H9 (cell line): ENCODE measurements at regions not wholly inside any gene's neighbourhood (a gene's known extent, or its start where the extent isn't known, plus 50 kb on each side); places are given as distances from the start of the nearest gene placed in this dataset.
"Not testable (repeated sequence)": the region's sequence is repeated elsewhere in the genome, so short reads cannot be mapped to it uniquely, and the experiment has no call there.

Experiments
- DNase-seq: peaks from one replicate; pipeline ENCODE4 v3.0.0-alpha.2; 2017
- H2AFZ ChIP-seq: one replicate; pipeline ENCODE4 v1.6.1; 2013; ENCODE audit warnings: mild to moderate bottlenecking, low read length, control low read depth, moderate library complexity
- H2AK5ac ChIP-seq: 2 replicates; pipeline ENCODE4 v1.6.1; 2013; ENCODE audit warnings: low read length, control low read depth, mixed read lengths; ENCODE audit not compliant: insufficient read length
- H2BK120ac ChIP-seq: one replicate; pipeline ENCODE4 v1.6.1; 2013; ENCODE audit warnings: low read depth, mild to moderate bottlenecking, low read length, control low read depth, inconsistent platforms; ENCODE audit not compliant: poor library complexity, severe bottlenecking
- H2BK12ac ChIP-seq: 2 replicates; pipeline ENCODE4 v1.6.1; 2013; ENCODE audit warnings: low read length, control low read depth, mixed read lengths, low read depth; ENCODE audit not compliant: insufficient read length
- H2BK15ac ChIP-seq: 2 replicates; pipeline ENCODE4 v1.6.1; 2013; ENCODE audit warnings: low read depth, low read length, control low read depth
- H2BK20ac ChIP-seq: one replicate; pipeline ENCODE4 v1.6.1; 2013; ENCODE audit warnings: low read depth, mild to moderate bottlenecking, low read length, control low read depth, inconsistent platforms; ENCODE audit not compliant: poor library complexity, severe bottlenecking
- H2BK5ac ChIP-seq: 2 replicates; pipeline ENCODE4 v1.6.1; 2013; ENCODE audit warnings: low read length, control low read depth, mixed read lengths; ENCODE audit not compliant: insufficient read length
- H3K14ac ChIP-seq: 2 replicates; pipeline ENCODE4 v1.6.1; 2013; ENCODE audit warnings: low read length, control low read depth; ENCODE audit not compliant: insufficient read depth
- H3K18ac ChIP-seq: 2 replicates; pipeline ENCODE4 v1.6.1; 2013; ENCODE audit warnings: low read depth, mild to moderate bottlenecking, mixed read lengths, low read length, control low read depth; ENCODE audit not compliant: insufficient read length
- H3K23ac ChIP-seq: 2 replicates; pipeline ENCODE4 v1.6.1; 2013; ENCODE audit warnings: low read length, control low read depth, mixed read lengths, low read depth; ENCODE audit not compliant: insufficient read length
- H3K23me2 ChIP-seq: 2 replicates; pipeline ENCODE4 v1.6.1; 2013; ENCODE audit warnings: low read depth, mild to moderate bottlenecking, mixed read lengths, low read length, control low read depth; ENCODE audit not compliant: insufficient read length, poor library complexity, severe bottlenecking
- H3K27ac ChIP-seq: 2 replicates; pipeline ENCODE4 v1.5.1; 2013; ENCODE audit warnings: low read length, control low read depth, mixed read lengths, low read depth; ENCODE audit not compliant: insufficient read length
- H3K27me3 ChIP-seq: 2 replicates; pipeline ENCODE4 v1.6.1; 2013; ENCODE audit warnings: low read length, control low read depth, inconsistent platforms; ENCODE audit not compliant: insufficient read depth
- H3K4ac ChIP-seq: 2 replicates; pipeline ENCODE4 v1.6.1; 2013; ENCODE audit warnings: low read depth, mild to moderate bottlenecking, control low read depth, inconsistent platforms, low read length, moderate library complexity
- H3K4me1 ChIP-seq: 2 replicates; pipeline ENCODE4 v1.6.1; 2013; ENCODE audit warnings: low read length, control low read depth, inconsistent platforms; ENCODE audit not compliant: insufficient read depth
- H3K4me2 ChIP-seq: 2 replicates; pipeline ENCODE4 v1.6.1; 2013; ENCODE audit warnings: low read length, control low read depth, mixed read lengths; ENCODE audit not compliant: insufficient read length, insufficient read depth
- H3K56ac ChIP-seq: 2 replicates; pipeline ENCODE4 v1.6.1; 2013; ENCODE audit warnings: low read depth, mild to moderate bottlenecking, mixed read lengths, low read length, control low read depth; ENCODE audit not compliant: insufficient read length
- H3K79me1 ChIP-seq: 2 replicates; pipeline ENCODE4 v1.6.1; 2013; ENCODE audit warnings: low read depth, mild to moderate bottlenecking, moderate library complexity, low read length, control low read depth, inconsistent platforms; ENCODE audit not compliant: insufficient read depth, poor library complexity, severe bottlenecking
- H3K79me2 ChIP-seq: 2 replicates; pipeline ENCODE4 v1.6.1; 2013; ENCODE audit warnings: low read length, control low read depth, inconsistent platforms; ENCODE audit not compliant: insufficient read depth
- H3K9ac ChIP-seq: 2 replicates; pipeline ENCODE4 v1.6.1; 2013; ENCODE audit warnings: low read length, control low read depth, mixed read lengths; ENCODE audit not compliant: insufficient read length; ENCODE audit errors: extremely low read depth
- H3K9me3 ChIP-seq: one replicate; pipeline ENCODE4 v1.6.1; 2013; ENCODE audit warnings: low read depth, low read length, inconsistent platforms; ENCODE audit not compliant: control insufficient read depth
- H3T11ph ChIP-seq: one replicate; pipeline ENCODE4 v1.6.1; 2013; ENCODE audit warnings: mild to moderate bottlenecking, low read length, control low read depth, inconsistent platforms
- H4K20me1 ChIP-seq: one replicate; pipeline ENCODE4 v1.6.1; 2013; ENCODE audit not compliant: control insufficient read depth, insufficient read length, insufficient read depth
- H4K5ac ChIP-seq: 2 replicates; pipeline ENCODE4 v1.6.1; 2013; ENCODE audit warnings: low read depth, mild to moderate bottlenecking, mixed read lengths, low read length, control low read depth; ENCODE audit not compliant: insufficient read length
- H4K8ac ChIP-seq: replicated peaks from 2 replicates; pipeline ENCODE4 v1.6.1; 2013; ENCODE audit warnings: low read length, control low read depth, mixed read lengths, low read depth; ENCODE audit not compliant: insufficient read length
- H4K91ac ChIP-seq: 2 replicates; pipeline ENCODE4 v1.6.1; 2013; ENCODE audit warnings: low read depth, mild to moderate bottlenecking, moderate library complexity, mixed read lengths, low read length, control low read depth; ENCODE audit not compliant: insufficient read length
- H3K27ac Mint-ChIP-seq, 3 experiments: 2 replicates in 2 of 3; 3 replicates in 1 of 3; pipeline ENCODE4 v1.8.0; 2020 to 2021; ENCODE audit warnings: mixed read lengths in 3 of 3, mild to moderate bottlenecking in 1 of 3, moderate library complexity in 1 of 3
- H3K27me3 Mint-ChIP-seq: 2 replicates; pipeline ENCODE4 v1.8.0; 2021; ENCODE audit warnings: low read depth, mild to moderate bottlenecking, moderate library complexity, mixed read lengths
- H3K36me3 Mint-ChIP-seq, 3 experiments: 2 replicates in 2 of 3; 3 replicates in 1 of 3; pipeline ENCODE4 v1.8.0; 2020 to 2021; ENCODE audit warnings: low read depth in 3 of 3, mixed read lengths in 3 of 3; ENCODE audit not compliant: insufficient read depth in 1 of 3
- H3K4me1 Mint-ChIP-seq, 2 experiments: 2 replicates each; pipeline ENCODE4 v1.8.0; 2020; ENCODE audit warnings: mixed read lengths in 2 of 2
- H3K4me3 Mint-ChIP-seq, 2 experiments: 2 replicates in 1 of 2; 3 replicates in 1 of 2; pipeline ENCODE4 v1.8.0; 2020 to 2021; ENCODE audit warnings: mild to moderate bottlenecking in 2 of 2, mixed read lengths in 2 of 2, moderate library complexity in 1 of 2
- H3K9me3 Mint-ChIP-seq, 2 experiments: 2 replicates in 1 of 2; 3 replicates in 1 of 2; pipeline ENCODE4 v1.8.0; 2020; ENCODE audit warnings: mild to moderate bottlenecking in 2 of 2, mixed read lengths in 2 of 2, moderate library complexity in 1 of 2
- WGBS: extraction: QIAGEN DNeasy Blood & Tissue Kit; methylation state at CpG from one replicate; pipeline ENCODE4 v1.1.7; 2013; ENCODE audit warnings: missing lambda C conversion rate, low lambda C conversion rate, mixed read lengths; ENCODE audit not compliant: insufficient read length; ENCODE audit errors: extremely low coverage; 5-methylcytosine and 5-hydroxymethylcytosine counted together
- TF ChIP-seq, protein P1 (sequence below): fragments of 200-600 bp; sonication (generic); conservative IDR thresholded peaks from 3 replicates; pipeline ENCODE4 v1.8.0; 2021; ENCODE audit warnings: antibody characterized with exemption, mild to moderate bottlenecking

DNA sequence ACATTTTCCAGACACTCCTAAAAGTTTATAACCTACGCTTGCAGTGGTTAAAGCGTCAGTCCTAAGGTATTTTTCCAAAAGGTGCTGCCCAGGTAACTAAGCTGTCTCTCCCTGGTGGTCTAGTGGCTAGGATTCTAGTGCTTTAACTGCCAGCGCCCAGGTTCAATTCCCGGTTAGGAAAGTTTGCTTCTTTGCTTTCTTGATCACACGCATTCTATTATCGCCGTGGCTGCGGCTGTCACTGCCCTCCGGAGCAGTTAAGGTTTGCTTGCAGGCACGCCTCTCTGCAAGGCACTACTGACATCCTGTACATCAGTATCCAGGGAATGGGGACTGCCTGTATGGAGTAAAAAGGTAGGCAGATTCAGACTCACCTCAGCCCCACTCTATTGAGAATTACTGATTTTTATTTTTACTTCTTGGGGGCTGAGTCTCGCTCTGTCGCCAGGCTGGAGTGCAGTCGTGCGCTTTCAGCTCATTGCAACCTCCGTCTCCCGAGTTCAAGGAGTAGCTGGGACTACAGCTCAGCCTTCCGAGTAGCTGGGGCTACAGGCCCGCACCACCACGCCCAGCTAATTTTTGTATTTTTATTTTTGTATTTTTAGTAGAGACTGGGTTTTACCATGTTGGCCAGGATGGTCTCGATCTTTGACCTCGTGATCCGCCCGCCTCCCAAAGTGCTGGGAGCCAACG is 53.2 kb upstream of the CFAP126 start:
- Histone ChIP-seq H2BK20ac (no peak overlapping the region), H3K23ac (no peak overlapping the region), H3K18ac (no peak overlapping the region), H4K91ac (no peak overlapping the region), H4K20me1 (no peaks in the 10 kb centered on the region), H2AFZ (no peak overlapping the region), H3K4ac (no peak overlapping the region), H3K27me3 (no peaks in the 10 kb centered on the region), H2BK120ac (no peak overlapping the region), H2BK15ac (no peak overlapping the region), H2AK5ac (no peak overlapping the region), H3K56ac (no peak overlapping the region), H3K4me2 (peak overlapping the region; percentile 85), H3K79me1 (no peaks in the 10 kb centered on the region), H3K79me2 (no peaks in the 10 kb centered on the region), H4K5ac (no peak overlapping the region), H3K23me2 (peaks cover 8% of the 10 kb centered on the region), H4K8ac (no peak overlapping the region), H2BK5ac (no peak overlapping the region), H3K4me1 (no peaks in the 10 kb centered on the region), H3K14ac (no peak overlapping the region), H2BK12ac (no peak overlapping the region), H3K9me3 (no peaks in the 10 kb centered on the region), H3K9ac (no peak overlapping the region), H3T11ph (no peak overlapping the region), H3K27ac (no peak overlapping the region)
- TF ChIP-seq, protein P1, sequence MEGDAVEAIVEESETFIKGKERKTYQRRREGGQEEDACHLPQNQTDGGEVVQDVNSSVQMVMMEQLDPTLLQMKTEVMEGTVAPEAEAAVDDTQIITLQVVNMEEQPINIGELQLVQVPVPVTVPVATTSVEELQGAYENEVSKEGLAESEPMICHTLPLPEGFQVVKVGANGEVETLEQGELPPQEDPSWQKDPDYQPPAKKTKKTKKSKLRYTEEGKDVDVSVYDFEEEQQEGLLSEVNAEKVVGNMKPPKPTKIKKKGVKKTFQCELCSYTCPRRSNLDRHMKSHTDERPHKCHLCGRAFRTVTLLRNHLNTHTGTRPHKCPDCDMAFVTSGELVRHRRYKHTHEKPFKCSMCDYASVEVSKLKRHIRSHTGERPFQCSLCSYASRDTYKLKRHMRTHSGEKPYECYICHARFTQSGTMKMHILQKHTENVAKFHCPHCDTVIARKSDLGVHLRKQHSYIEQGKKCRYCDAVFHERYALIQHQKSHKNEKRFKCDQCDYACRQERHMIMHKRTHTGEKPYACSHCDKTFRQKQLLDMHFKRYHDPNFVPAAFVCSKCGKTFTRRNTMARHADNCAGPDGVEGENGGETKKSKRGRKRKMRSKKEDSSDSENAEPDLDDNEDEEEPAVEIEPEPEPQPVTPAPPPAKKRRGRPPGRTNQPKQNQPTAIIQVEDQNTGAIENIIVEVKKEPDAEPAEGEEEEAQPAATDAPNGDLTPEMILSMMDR: no peak
- Mint-ChIP-seq H3K36me3 (peaks cover 0 to 2% (median 0%) of the 10 kb centered on the region in 3 experiments; a peak in 2 of 7 replicates), H3K4me3 (peak overlapping the region; percentile 72 to 85), H3K9me3 (peaks cover under 1 to 6% of the 10 kb centered on the region in 2 experiments; a peak in 4 of 5 replicates), H3K27me3 (peaks cover 22% of the 10 kb centered on the region), H3K4me1 (peaks cover 0 to 13% of the 10 kb centered on the region in 2 experiments; a peak in 3 of 4 replicates), H3K27ac (no peak overlapping the region)
- peak; percentile 74 for DNase-seq
- no CpG with 5 or more reads among the region's 24 CpGs for WGBS

DNA sequence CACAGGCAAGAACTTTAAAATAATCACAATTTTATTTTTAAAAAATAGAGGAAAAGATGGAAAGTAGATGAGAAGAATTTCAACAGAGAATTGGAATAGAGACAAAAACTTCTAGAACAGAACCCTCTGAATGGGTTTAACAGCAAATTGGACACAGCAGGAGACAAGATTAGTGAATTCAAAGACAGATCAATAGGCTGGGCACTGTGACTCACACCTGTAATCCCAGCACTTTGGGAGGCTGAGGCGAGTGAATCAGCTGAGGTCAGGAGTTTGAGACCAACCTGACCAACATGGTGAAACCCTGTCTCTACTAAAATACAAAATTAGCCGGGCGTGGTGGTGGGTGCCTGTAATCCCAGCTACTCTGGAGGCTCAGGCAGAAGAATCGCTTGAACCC is 49.9 kb upstream of the CFAP126 start:
- H3K9ac ChIP-seq, H3K9me3 Mint-ChIP-seq, H3K79me2 ChIP-seq, H3K27ac ChIP-seq, H3K56ac ChIP-seq, H3K23ac ChIP-seq, H2BK15ac ChIP-seq, H2AFZ ChIP-seq, H2BK12ac ChIP-seq, H3K4me2 ChIP-seq, H3K18ac ChIP-seq, H3K9me3 ChIP-seq, H2BK5ac ChIP-seq, H4K5ac ChIP-seq, H4K91ac ChIP-seq, H3K14ac ChIP-seq, H3K4ac ChIP-seq, H3K27ac Mint-ChIP-seq, H3K4me1 ChIP-seq, H4K20me1 ChIP-seq, H3T11ph ChIP-seq, H2BK120ac ChIP-seq, H3K4me3 Mint-ChIP-seq, DNase-seq, H3K36me3 Mint-ChIP-seq, H4K8ac ChIP-seq, H2AK5ac ChIP-seq, H3K27me3 ChIP-seq, H3K79me1 ChIP-seq, H2BK20ac ChIP-seq, H3K23me2 ChIP-seq: not testable (repeated sequence)
- WGBS: no CpG with 5 or more reads among the region's 4 CpGs
- H3K4me1 Mint-ChIP-seq: peaks cover 2 to 13% of the 10 kb centered on the region in 2 experiments
- H3K27me3 Mint-ChIP-seq: peaks cover 18% of the 10 kb centered on the region
